Coronary artery (tissue), 2 donors: ENCODE measurements at regions not wholly inside any gene's neighbourhood (a gene's known extent, or its start where the extent isn't known, plus 50 kb on each side); places are given as distances from the start of the nearest gene placed in this dataset.

Experiments used
- DNase-seq: peaks from one replicate; pipeline ENCODE4 v3.0.0-alpha.2; 2017; ENCODE audit warnings: low spot score
- H3K27ac ChIP-seq, 2 donors: fragments of 200-600 bp; sonication (generic); one replicate each; pipeline ENCODE4 v1.5.1; 2016 to 2019
- H3K4me3 ChIP-seq: fragments of 200-600 bp; sonication (generic); 2 replicates; pipeline ENCODE4 v1.5.1; 2016; ENCODE audit warnings: mild to moderate bottlenecking, moderate library complexity
- TF ChIP-seq, protein P1 (sequence below): fragments of 200-600 bp; sonication (generic); IDR thresholded peaks from one replicate; pipeline ENCODE4 v1.5.1; 2019; ENCODE audit warnings: antibody characterized with exemption

DNA sequence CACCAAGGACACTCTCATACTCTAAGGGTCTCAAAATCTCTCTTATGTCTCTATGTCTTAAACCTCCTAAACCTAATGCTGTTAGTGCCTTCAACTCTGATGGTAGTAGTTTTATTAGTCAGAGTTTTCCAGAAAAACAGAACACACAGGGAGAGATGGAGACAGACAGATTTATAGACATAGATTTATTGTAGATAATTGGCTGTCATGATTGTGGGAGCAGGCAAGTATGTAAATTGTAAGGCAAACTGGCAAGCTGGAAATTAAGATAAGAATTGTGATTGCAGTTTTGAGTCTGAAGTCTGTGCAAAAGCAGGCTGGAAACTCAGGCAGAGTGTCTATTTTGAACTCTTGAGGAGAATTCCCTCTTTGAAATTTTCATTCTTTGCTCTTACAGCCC lies 96.3 kb upstream of the ROBO1 start:
- TF ChIP-seq, protein P1, sequence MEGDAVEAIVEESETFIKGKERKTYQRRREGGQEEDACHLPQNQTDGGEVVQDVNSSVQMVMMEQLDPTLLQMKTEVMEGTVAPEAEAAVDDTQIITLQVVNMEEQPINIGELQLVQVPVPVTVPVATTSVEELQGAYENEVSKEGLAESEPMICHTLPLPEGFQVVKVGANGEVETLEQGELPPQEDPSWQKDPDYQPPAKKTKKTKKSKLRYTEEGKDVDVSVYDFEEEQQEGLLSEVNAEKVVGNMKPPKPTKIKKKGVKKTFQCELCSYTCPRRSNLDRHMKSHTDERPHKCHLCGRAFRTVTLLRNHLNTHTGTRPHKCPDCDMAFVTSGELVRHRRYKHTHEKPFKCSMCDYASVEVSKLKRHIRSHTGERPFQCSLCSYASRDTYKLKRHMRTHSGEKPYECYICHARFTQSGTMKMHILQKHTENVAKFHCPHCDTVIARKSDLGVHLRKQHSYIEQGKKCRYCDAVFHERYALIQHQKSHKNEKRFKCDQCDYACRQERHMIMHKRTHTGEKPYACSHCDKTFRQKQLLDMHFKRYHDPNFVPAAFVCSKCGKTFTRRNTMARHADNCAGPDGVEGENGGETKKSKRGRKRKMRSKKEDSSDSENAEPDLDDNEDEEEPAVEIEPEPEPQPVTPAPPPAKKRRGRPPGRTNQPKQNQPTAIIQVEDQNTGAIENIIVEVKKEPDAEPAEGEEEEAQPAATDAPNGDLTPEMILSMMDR: no peak
- Histone ChIP-seq H3K27ac (no peak overlapping the region), H3K4me3 (no peak overlapping the region)
- no peak for DNase-seq

DNA sequence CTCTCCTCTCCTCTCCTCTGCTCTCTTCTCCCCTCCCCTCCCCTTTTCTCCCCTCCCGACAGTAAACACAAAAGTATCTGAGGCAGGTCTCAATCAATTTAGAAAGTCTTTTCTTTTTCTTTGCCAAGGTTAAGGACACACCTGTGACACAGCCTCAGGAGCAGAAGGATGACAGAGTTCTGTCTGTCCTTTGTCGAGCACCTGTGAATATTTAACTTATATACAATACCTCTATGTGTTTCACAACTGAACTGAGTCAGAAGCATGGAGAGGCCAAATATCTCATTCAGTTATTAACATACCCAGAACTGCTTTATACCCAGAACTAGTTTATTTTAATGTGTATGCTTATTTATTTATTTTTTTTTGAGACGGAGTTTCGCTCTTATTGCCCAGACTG lies 81.1 kb upstream of the ROBO1 start:
- Histone ChIP-seq H3K4me3 (no peak overlapping the region), H3K27ac (no peak overlapping the region)
- TF ChIP-seq, protein P1: no peak
- DNase-seq: no peak

DNA sequence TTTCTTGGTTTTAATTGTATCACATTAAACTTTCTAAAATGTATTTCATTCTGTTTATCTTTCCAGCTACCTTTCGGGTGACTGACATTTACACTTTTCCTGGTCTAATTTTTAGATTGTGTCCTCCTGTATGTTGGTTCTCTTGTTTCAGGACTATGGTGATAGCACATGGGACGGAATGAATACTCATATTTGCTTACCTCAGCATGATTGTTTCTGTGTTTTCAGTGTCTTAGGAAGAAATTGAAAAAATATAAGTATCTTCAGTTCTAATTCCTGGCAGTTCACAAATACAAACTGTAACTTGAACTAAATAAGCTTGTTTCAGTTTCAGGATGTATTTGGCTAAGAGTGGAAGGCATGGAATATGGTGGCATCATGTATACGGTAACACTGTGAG lies 80.1 kb upstream of the ROBO1 start:
- no peak overlapping the region for H3K27ac ChIP-seq

DNA sequence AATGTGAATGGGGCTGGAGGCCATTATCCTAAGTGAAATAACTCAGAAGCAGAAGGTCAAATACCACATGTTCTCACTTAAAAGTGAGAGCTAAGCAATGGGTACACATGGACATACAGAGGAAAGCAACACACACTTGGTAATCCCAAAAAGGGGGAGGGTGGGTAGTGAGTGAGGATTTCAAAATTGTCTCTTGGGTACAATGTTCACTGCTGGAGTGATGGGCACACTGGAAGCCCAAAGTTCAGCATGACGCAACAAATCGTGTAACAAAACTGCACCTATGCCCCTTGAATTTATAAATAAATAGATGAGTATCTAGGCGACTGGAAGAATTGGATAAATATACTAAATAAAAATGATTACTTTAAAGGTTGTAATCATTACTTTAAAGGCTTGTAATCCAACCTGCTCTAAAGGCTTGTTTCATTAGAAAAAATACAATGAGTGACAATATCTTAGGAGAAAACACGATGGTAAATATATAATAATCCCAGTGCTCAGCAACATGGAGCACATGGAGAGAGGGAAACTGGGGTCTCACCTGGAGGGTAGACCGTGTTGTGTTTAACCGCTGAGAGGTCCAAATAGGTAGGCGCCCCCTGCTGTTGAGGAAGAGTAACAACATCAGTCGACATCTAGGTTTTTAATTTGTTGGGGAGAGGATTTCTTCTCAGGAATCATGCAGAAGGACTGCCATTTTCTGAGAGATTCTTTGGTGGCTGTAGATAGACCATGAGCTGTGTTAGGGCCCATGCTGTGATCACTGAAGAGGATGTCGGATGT lies 78.5 kb upstream of the ROBO1 start:
- TF ChIP-seq, protein P1: peak; percentile 24
- no peak for DNase-seq
- Histone ChIP-seq H3K4me3 (no peak overlapping the region), H3K27ac (no peak overlapping the region)

More for the DNA sequence above, 80.1 kb upstream of the ROBO1 start:
- TF ChIP-seq, protein P1: no peak
- DNase-seq: no peak
- no peak overlapping the region for H3K4me3 ChIP-seq

DNA sequence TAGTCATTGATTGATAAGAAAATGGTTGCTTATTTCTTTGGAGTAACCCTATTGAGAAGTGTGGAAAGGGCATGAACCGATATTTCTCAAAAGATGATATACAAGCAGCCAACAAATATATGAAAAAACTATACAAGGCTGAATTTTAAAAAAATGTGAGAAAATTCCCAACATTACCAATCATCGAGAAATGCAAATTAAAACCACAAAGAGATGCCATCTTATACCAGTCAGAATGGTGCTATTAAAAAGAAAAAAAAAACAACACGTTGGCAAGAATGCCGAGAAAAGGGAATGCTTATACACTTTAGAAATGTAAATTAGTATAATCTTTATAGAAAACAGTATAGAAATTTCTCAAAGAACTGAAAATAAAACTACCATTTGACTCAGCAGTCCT lies 77.7 kb upstream of the ROBO1 start:
- H3K4me3 ChIP-seq: no peak overlapping the region
- TF ChIP-seq, protein P1: no peak
- H3K27ac ChIP-seq: no peak overlapping the region
- DNase-seq: no peak

DNA sequence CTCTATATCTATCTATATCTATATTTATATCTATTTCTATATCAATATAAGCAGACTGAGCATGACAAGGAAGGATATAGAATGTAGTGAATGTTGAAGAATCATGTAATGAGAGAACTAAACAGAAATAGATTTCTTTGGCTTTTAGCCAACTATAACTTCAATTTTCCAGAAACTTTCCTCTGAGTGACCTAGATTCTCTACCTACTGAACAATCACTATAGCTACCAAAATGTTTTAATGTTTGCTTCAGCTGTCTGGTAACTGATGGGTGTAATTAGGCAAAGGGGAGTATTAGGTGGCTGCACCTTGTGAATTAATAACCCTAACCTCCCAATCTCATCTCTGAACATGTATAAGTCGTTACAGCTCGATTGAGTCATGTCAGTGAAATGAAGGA lies 76.4 kb upstream of the ROBO1 start:
- TF ChIP-seq, protein P1: no peak
- Histone ChIP-seq H3K27ac (no peak overlapping the region), H3K4me3 (no peak overlapping the region)
- DNase-seq: no peak

DNA sequence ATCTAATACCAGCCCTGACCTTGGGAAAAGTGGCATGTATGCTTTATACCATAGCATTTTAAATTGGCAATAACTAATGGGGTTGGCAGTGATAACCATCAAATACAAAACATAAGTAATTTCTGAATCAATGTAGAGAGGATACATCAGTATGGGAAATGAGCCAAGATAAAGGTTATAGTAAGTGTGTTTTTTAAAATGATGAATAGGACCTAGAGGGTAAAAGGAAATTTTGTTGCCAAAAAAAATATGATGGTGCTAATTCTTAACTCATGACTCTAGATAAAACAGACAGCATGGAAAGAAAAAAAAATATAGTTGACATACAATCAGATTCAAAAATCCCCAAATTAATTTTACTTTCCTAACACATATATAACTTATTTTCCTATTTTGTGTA lies 75.4 kb upstream of the ROBO1 start:
- TF ChIP-seq, protein P1: no peak
- no peak for DNase-seq
- no peak overlapping the region for H3K4me3 ChIP-seq
- no peak overlapping the region for H3K27ac ChIP-seq
